Umbilical cord (tissue), 1 donor: ENCODE measurements at regions not wholly inside any gene's neighbourhood (a gene's known extent, or its start where the extent isn't known, plus 50 kb on each side); places are given as distances from the start of the nearest gene placed in this dataset.
"Not testable (repeated sequence)": the region's sequence is repeated elsewhere in the genome, so short reads cannot be mapped to it uniquely, and the experiment has no call there.

ENCODE experiments used
- DNase-seq: peaks from one replicate; pipeline ENCODE4 v3.0.0-alpha.2; 2015; ENCODE audit warnings: low spot score

- DNase-seq, result peak; percentile 9
These were observed 72.0 kb downstream of the VCAM1 start for GRCh38 chr1:100791586-100791985.

- DNase-seq, result no peak
These were observed 74.1 kb downstream of the VCAM1 start for GRCh38 chr1:100793659-100794058.

- peak; percentile 23 for DNase-seq
These were observed 75.5 kb downstream of the VCAM1 start for GRCh38 chr1:100794748-100795645.

GRCh38 chr1:100795646-100795985 is 76.1 kb downstream of the VCAM1 start:
- DNase-seq, result no peak

- no peak for DNase-seq
These were observed 76.5 kb downstream of the VCAM1 start for GRCh38 chr1:100796046-100796445.

GRCh38 chr1:100799548-100799947 is 80.0 kb downstream of the VCAM1 start:
- no peak for DNase-seq

- peak; percentile 13 for DNase-seq
These were observed 80.5 kb downstream of the VCAM1 start for GRCh38 chr1:100799954-100800612.

GRCh38 chr1:100801256-100801655 is 81.7 kb downstream of the VCAM1 start:
- DNase-seq, result not testable (repeated sequence)

- not testable (repeated sequence) for DNase-seq
These were observed 83.7 kb downstream of the VCAM1 start for GRCh38 chr1:100803280-100803679.

GRCh38 chr1:100806601-100807000 is 87.1 kb downstream of the VCAM1 start:
- no peak for DNase-seq

- DNase-seq, result peak; percentile 35
These were observed 84.3 kb downstream of the EXTL2 start for GRCh38 chr1:100810360-100810759.

- no peak for DNase-seq
These were observed 82.8 kb downstream of the EXTL2 start for GRCh38 chr1:100811808-100812207.

GRCh38 chr1:100814938-100815337 is 79.7 kb downstream of the EXTL2 start:
- not testable (repeated sequence) for DNase-seq

GRCh38 chr1:100816049-100816448 is 78.6 kb downstream of the EXTL2 start:
- no peak for DNase-seq

- not testable (repeated sequence) for DNase-seq
These were observed 74.4 kb downstream of the EXTL2 start for GRCh38 chr1:100820195-100820594.

- not testable (repeated sequence) for DNase-seq
These were observed 72.7 kb downstream of the EXTL2 start for GRCh38 chr1:100821919-100822318.
